GM12801 (cell line): ENCODE measurements at regions not wholly inside any gene's neighbourhood (a gene's known extent, or its start where the extent isn't known, plus 50 kb on each side); places are given as distances from the start of the nearest gene placed in this dataset.

Source experiments
- CTCF ChIP-seq: IDR thresholded peaks from one replicate; pipeline ENCODE4 v1.5.1; 2011; ENCODE audit warnings: control low read depth; ENCODE audit not compliant: insufficient read length; ENCODE audit errors: extremely low read depth

GRCh38 chr6:16819752-16820151 lies 58.5 kb upstream of the ATXN1 start:
- no peak for TF ChIP-seq CTCF

GRCh38 chr6:16818992-16819626 lies 57.8 kb upstream of the ATXN1 start:
- TF ChIP-seq CTCF: no peak

- TF ChIP-seq CTCF: no peak
These were observed 56.3 kb upstream of the ATXN1 start for GRCh38 chr6:16817594-16817993.

- no peak for TF ChIP-seq CTCF
These were observed 55.6 kb upstream of the ATXN1 start for GRCh38 chr6:16816891-16817290.

- TF ChIP-seq CTCF: no peak
These were observed 51.7 kb upstream of the ATXN1 start for GRCh38 chr6:16812993-16813392.

GRCh38 chr6:16811277-16811979 lies 50.2 kb upstream of the ATXN1 start:
- no peak for TF ChIP-seq CTCF
